GM23248 (cell line): ENCODE measurements at regions not wholly inside any gene's neighbourhood (a gene's known extent, or its start where the extent isn't known, plus 50 kb on each side); places are given as distances from the start of the nearest gene placed in this dataset.

ENCODE experiments used
- DNase-seq: peaks from one replicate; pipeline ENCODE4 v3.0.0-alpha.2; 2015
- H2AFZ ChIP-seq: fragments of 200-600 bp; sonication (generic); 2 replicates; pipeline ENCODE4 v1.6.1; 2016; ENCODE audit warnings: antibody characterized with exemption
- H3F3A ChIP-seq: fragments of 200-600 bp; sonication (generic); 2 replicates; pipeline ENCODE4 v1.6.1; 2016; ENCODE audit warnings: mild to moderate bottlenecking, antibody characterized with exemption, mixed run types; ENCODE audit not compliant: insufficient read depth
- H3K27ac ChIP-seq: fragments of 200-600 bp; sonication (generic); 2 replicates; pipeline ENCODE4 v1.5.1; 2016; ENCODE audit warnings: mild to moderate bottlenecking
- H3K27me3 ChIP-seq: fragments of 200-600 bp; sonication (generic); replicated peaks from 2 replicates; pipeline ENCODE4 v1.6.1; 2016; ENCODE audit warnings: mild to moderate bottlenecking; ENCODE audit not compliant: insufficient read depth
- H3K36me3 ChIP-seq: fragments of 200-600 bp; sonication (generic); 2 replicates; pipeline ENCODE4 v1.6.1; 2016; ENCODE audit warnings: low read depth, mild to moderate bottlenecking
- H3K4me1 ChIP-seq: fragments of 200-600 bp; sonication (generic); 2 replicates; pipeline ENCODE4 v1.6.1; 2016; ENCODE audit warnings: mild to moderate bottlenecking; ENCODE audit not compliant: insufficient read depth
- H3K4me2 ChIP-seq: fragments of 200-600 bp; sonication (generic); one replicate; pipeline ENCODE4 v1.6.1; 2016; ENCODE audit warnings: mild to moderate bottlenecking; ENCODE audit not compliant: unreplicated experiment
- H3K4me3 ChIP-seq: fragments of 200-600 bp; sonication (generic); 2 replicates; pipeline ENCODE4 v1.5.1; 2016; ENCODE audit warnings: mild to moderate bottlenecking
- H3K79me2 ChIP-seq: fragments of 200-600 bp; sonication (generic); 2 replicates; pipeline ENCODE4 v1.6.1; 2016; ENCODE audit warnings: mild to moderate bottlenecking; ENCODE audit not compliant: insufficient read depth
- H3K9ac ChIP-seq: fragments of 200-600 bp; sonication (generic); 2 replicates; pipeline ENCODE4 v1.6.1; 2016; ENCODE audit warnings: mild to moderate bottlenecking
- H3K9me2 ChIP-seq: fragments of 200-600 bp; sonication (generic); 2 replicates; pipeline ENCODE4 v1.6.1; 2016; ENCODE audit warnings: mixed run types, mild to moderate bottlenecking, moderate library complexity; ENCODE audit not compliant: insufficient read depth
- H3K9me3 ChIP-seq: fragments of 200-600 bp; sonication (generic); one replicate; pipeline ENCODE4 v1.6.1; 2017; ENCODE audit warnings: low read depth
- H4K20me1 ChIP-seq: fragments of 200-600 bp; sonication (generic); 2 replicates; pipeline ENCODE4 v1.6.0; 2016; ENCODE audit not compliant: insufficient read depth
- EZH2 ChIP-seq: fragments of 200-600 bp; sonication (generic); IDR thresholded peaks from 2 replicates; pipeline ENCODE4 v1.6.1; 2018; ENCODE audit warnings: antibody characterized with exemption, mild to moderate bottlenecking; ENCODE audit not compliant: insufficient read depth, poor library complexity, severe bottlenecking
- EZH2phosphoT487 ChIP-seq: fragments of 200-600 bp; sonication (generic); IDR thresholded peaks from 2 replicates; pipeline ENCODE4 v1.6.1; 2018; ENCODE audit warnings: antibody characterized with exemption, moderate library complexity, mild to moderate bottlenecking, low read depth; ENCODE audit not compliant: insufficient read depth
- WGBS, 2 experiments: methylation state at CpG; one replicate each; pipeline ENCODE4 v1.1.6; 2015 to 2017; ENCODE audit warnings: low lambda C conversion rate in 2 of 2, low coverage in 1 of 2; ENCODE audit errors: missing lambda C conversion rate in 2 of 2; 5-methylcytosine and 5-hydroxymethylcytosine counted together
- in situ Hi-C: fragments of 300-500 bp; cut with MboI; formaldehyde crosslinking; loops from 2 replicates; pipeline ENCODE4 v1.15.0; 2020

DNA sequence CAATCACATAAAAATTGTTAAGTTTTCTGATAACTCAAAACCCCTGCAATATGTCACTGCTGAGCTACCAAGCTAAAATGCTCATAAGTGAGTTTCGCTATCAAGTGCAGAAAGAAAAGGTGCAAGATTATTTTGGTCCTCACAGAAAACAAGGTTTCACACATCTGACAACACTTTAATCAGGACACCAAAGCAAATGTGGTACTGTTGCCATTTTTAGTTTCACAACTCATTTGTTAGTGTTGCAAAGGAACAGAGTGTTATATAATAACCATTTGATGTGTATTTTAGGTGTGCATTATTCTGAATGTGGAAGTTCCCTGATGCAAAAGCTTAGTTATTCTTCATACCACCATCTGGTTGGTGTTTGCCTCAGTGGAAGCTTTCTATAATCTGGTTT is 956.2 kb downstream of the DSC3 start:
- H3K4me2 ChIP-seq, result no peak overlapping the region
- H3F3A ChIP-seq, result no peaks in the 10 kb centered on the region
- 45 to 55% methylated on average over 1 of the region's 1 CpG for WGBS, 2 experiments
- no peak overlapping the region for H3K4me3 ChIP-seq
- in situ Hi-C loops, result no loop called here
- H3K9ac ChIP-seq, result no peak overlapping the region
- H3K27me3 ChIP-seq, result no peaks in the 10 kb centered on the region
- peaks cover 13% of the 10 kb centered on the region for H3K4me1 ChIP-seq
- no peak overlapping the region for H2AFZ ChIP-seq
- no peak overlapping the region for H3K27ac ChIP-seq
- H3K36me3 ChIP-seq, result no peaks in the 10 kb centered on the region
- H4K20me1 ChIP-seq, result no peaks in the 10 kb centered on the region
- no peaks in the 10 kb centered on the region for H3K79me2 ChIP-seq
- TF ChIP-seq EZH2phosphoT487 (no peak), EZH2 (no peak)
- no peak for DNase-seq
- H3K9me3 ChIP-seq, result no peaks in the 10 kb centered on the region
- H3K9me2 ChIP-seq, result no peaks in the 10 kb centered on the region

- Histone ChIP-seq H3K9ac (no peak overlapping the region), H3F3A (no peaks in the 10 kb centered on the region), H3K79me2 (no peaks in the 10 kb centered on the region), H4K20me1 (no peaks in the 10 kb centered on the region), H3K9me2 (no peaks in the 10 kb centered on the region), H3K27ac (no peak overlapping the region), H3K4me2 (no peak overlapping the region), H3K9me3 (no peaks in the 10 kb centered on the region), H3K4me1 (no peaks in the 10 kb centered on the region), H3K4me3 (no peak overlapping the region), H3K27me3 (no peaks in the 10 kb centered on the region), H3K36me3 (no peaks in the 10 kb centered on the region), H2AFZ (no peak overlapping the region)
- no peak for TF ChIP-seq EZH2phosphoT487
- TF ChIP-seq EZH2, result no peak
- no peak for DNase-seq
- in situ Hi-C loops, result no loop called here
These were observed 961.4 kb downstream of the DSC3 start for GRCh38 chr18:30081122-30081521.

GRCh38 chr18:30072609-30073385 is 969.7 kb downstream of the DSC3 start:
- Histone ChIP-seq H3K36me3 (no peaks in the 10 kb centered on the region), H3K9me2 (no peaks in the 10 kb centered on the region), H3K9me3 (no peaks in the 10 kb centered on the region), H2AFZ (no peak overlapping the region), H3K79me2 (no peaks in the 10 kb centered on the region), H4K20me1 (no peaks in the 10 kb centered on the region), H3K27ac (no peak overlapping the region), H3F3A (no peaks in the 10 kb centered on the region), H3K27me3 (no peaks in the 10 kb centered on the region), H3K4me1 (no peaks in the 10 kb centered on the region), H3K4me3 (no peak overlapping the region), H3K9ac (no peak overlapping the region), H3K4me2 (no peak overlapping the region)
- no peak for TF ChIP-seq EZH2phosphoT487
- no peak for TF ChIP-seq EZH2
- in situ Hi-C loops, result no loop called here
- WGBS, 2 experiments, result 29 to 33% methylated on average over 5 of the region's 5 CpGs
- no peak for DNase-seq

- in situ Hi-C loops, result no loop called here
- Histone ChIP-seq H3K4me2 (no peak overlapping the region), H4K20me1 (no peaks in the 10 kb centered on the region), H2AFZ (no peak overlapping the region), H3K9me2 (no peaks in the 10 kb centered on the region), H3K9me3 (no peaks in the 10 kb centered on the region), H3K27ac (no peak overlapping the region), H3F3A (no peaks in the 10 kb centered on the region), H3K9ac (no peak overlapping the region), H3K4me3 (no peak overlapping the region), H3K36me3 (no peaks in the 10 kb centered on the region), H3K27me3 (no peaks in the 10 kb centered on the region), H3K79me2 (no peaks in the 10 kb centered on the region), H3K4me1 (no peaks in the 10 kb centered on the region)
- TF ChIP-seq EZH2, result no peak
- no peak for TF ChIP-seq EZH2phosphoT487
- no peak for DNase-seq
- WGBS, 2 experiments, result 16 to 17% methylated on average over 3 of the region's 3 CpGs
These were observed 976.3 kb downstream of the DSC3 start for GRCh38 chr18:30066288-30066687.

DNA sequence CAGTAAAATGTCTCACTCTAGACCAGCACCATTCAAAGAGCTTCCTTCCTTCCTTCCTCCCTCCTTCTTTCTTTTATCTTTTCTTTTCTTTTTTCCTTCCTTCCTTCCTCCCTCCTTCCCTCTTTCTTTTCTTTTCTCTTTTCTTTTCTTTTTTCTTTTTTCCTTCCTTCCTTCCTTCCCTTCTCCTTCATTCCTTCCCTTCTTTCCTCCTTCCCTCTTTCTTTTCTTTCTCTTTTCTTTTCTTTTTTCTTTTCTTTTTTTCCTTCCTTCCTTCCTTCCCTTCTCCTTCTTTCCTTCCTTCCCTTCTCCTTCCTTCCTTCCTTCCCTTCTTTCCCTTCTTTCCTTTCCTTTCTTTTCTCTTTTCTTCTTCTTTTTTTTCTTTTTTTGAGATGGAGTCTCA is 985.1 kb downstream of the DSC3 start:
- H3K9me2 ChIP-seq, result no peaks in the 10 kb centered on the region
- H3K79me2 ChIP-seq, result no peaks in the 10 kb centered on the region
- H3K36me3 ChIP-seq, result no peaks in the 10 kb centered on the region
- H3K27ac ChIP-seq, result no peak overlapping the region
- no peak overlapping the region for H3K9ac ChIP-seq
- H3F3A ChIP-seq, result no peaks in the 10 kb centered on the region
- H3K27me3 ChIP-seq, result no peaks in the 10 kb centered on the region
- H3K4me1 ChIP-seq, result no peaks in the 10 kb centered on the region
- in situ Hi-C loops, result no loop called here
- TF ChIP-seq EZH2phosphoT487 (no peak), EZH2 (no peak)
- H3K4me3 ChIP-seq, result no peak overlapping the region
- peaks cover 4% of the 10 kb centered on the region for H3K9me3 ChIP-seq
- H2AFZ ChIP-seq, result no peak overlapping the region
- no peaks in the 10 kb centered on the region for H4K20me1 ChIP-seq
- no peak overlapping the region for H3K4me2 ChIP-seq
- no peak for DNase-seq
